ENCODE measurements at regions not wholly inside any gene's neighbourhood (a gene's known extent, or its start where the extent isn't known, plus 50 kb on each side); places are given as distances from the start of the nearest gene placed in this dataset.
"Not testable (repeated sequence)": the region's sequence is repeated elsewhere in the genome, so short reads cannot be mapped to it uniquely, and the experiment has no call there.

DNA sequence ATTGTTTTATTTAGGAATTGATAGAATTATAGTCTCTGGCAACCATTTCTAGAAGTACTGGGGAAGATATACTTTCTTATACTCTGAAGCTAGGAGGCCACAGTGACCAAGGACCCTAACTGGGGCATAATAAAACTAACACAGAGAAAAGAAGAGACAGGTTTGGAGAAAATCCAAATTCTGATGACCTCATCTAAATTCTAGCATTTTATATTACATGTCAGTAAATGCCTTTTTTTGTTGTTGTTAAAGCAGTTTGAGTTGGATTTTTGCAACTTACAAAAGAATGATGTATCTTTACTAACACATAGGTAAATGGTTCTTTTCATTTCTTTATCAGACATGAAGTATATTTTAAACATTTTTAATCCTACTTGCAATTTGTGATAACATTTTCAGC, 933.3 kb downstream of the TMTC2 start:
- DNase-seq (ENCODE audit: low spot score), result no peak

DNA sequence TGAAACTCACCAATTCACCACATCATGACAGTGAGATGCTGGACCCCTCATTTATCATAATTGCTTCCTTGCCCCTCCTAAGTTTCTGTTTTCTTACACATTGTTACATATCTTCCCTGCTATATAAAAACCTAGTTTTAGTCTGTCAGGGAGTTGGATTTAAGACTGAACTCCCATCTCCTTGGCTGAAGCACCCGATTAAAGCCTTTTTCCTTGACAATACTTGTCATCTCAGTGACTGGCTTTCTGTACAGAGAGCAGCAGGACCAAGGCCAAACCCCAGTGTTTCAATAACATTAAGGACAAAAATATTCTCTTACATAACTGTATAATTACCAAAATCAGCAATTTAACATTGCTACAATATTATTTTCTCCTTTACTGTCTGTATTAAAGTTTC, 928.4 kb downstream of the TMTC2 start:
- DNase-seq (ENCODE audit: low spot score), result no peak

DNA sequence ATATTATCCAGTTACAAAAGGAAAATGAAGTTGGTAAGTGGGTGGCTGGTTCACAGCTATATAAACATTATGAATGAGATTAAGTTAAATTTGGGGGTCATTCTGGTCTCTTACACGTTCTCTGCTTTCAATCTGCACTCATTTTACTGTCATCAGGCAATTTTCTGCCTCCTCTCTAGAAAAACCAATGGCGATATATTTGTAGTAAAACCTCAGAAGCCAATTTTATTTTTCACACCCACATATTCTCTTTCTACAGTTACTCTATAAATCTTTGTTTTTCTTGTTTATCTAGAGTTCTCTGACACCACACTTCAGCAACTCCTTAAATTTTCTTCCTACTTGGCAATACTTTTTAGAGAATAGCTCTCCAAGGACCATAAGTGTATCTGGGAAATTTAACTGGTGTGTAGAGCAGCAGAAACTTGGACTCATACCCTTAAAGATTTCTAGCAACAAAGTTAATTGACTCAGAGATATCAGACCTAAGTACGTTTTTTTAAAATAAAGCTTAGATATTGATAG, 926.9 kb downstream of the TMTC2 start:
- no peak for DNase-seq (ENCODE audit: low spot score)

DNA sequence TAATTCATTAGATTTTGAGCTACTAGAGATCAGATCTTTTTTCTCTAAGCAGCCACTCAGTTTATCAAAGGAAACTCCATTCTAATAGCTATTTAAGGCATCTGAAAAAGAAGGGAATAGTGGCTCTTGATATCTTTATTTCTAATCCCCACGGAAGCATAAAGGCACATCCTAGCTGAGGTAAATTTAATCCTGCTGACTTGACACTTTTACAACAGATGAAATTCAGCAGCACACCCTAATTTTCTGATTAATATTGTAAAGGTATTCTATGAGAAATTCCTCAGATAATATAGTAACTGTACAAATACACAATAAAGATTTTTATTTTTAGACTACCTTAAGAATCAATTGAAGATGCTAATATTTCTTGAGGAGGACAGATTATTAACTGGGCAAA, 916.4 kb downstream of the TMTC2 start:
- DNase-seq (ENCODE audit: low spot score), result no peak

DNA sequence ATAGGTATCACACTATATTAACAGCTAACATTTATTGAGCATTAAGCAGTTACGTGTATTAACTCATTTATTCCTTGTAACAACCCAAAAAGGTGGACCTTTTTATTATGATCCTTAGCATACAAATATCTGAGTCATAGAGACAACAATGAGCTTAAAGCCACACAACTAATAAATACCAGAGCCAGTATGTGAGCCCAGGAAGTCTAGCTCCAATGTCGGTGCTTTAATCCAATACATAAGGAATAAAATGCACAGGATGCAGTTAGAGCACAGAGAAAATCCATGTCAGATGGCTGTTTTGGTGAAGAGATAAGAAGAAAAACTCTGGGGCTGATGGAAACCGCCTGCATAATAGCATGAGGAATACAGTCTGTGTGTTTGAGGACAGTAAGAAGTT, 888.6 kb downstream of the TMTC2 start:
- DNase-seq (ENCODE audit: low spot score), result no peak

DNA sequence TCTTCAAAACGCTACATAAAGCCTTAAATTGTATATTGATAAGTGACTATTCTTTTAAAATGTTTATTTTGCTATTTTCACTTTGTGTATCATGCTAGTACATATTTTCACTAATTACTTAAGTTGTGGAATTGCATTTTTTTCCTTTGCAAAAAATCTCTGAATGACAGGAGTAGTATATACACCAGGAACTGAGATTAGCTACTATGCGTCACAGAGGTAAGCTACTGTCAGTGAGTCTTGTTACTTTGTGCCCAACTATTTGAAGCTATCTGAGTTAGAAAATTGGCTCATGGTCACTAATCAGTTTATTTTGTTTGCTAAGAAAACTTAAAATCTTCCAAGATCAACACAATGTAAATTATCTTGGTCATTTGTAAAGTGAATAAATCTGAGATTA, 887.4 kb downstream of the TMTC2 start:
- DNase-seq (ENCODE audit: low spot score), result no peak

DNA sequence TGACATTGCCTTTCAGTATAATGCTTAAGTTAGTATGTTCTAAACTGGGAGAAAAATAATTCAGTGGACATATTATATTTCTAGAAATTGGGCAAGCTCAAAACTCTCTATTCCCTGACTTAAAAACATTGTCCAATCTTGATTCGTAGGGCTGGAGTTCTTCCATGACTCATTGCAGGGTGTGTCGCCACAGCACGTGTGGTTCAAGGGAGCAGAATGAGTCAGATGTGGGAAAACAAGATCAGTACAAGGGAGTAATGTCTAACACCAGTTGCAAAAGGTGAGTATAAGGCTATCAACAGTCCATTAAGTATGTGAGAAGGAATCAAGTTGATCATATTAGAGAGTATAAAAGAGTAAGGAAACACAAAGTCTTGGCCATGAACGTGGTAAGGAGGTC, 887.0 kb downstream of the TMTC2 start:
- DNase-seq (ENCODE audit: low spot score), result no peak

DNA sequence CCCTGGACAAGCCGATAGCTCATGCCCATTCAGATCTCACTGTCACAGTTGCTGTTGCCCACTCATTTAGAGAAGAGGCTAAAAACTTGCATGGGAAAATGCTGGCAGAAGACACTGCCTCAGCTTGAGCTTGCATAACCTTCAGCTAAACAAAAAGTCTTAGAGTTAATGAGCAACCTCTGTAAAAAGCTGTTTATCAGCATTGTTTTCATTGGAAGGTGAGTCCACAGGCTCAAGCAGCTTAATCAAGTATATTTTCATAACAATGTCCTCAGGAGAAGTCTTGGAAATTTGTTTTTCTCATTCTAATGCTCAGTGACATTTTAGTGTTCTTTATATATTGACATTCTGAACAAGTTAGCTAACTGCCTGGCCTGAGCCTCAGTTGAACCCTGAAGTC, 872.9 kb downstream of the TMTC2 start:
- DNase-seq (ENCODE audit: low spot score), result no peak

DNA sequence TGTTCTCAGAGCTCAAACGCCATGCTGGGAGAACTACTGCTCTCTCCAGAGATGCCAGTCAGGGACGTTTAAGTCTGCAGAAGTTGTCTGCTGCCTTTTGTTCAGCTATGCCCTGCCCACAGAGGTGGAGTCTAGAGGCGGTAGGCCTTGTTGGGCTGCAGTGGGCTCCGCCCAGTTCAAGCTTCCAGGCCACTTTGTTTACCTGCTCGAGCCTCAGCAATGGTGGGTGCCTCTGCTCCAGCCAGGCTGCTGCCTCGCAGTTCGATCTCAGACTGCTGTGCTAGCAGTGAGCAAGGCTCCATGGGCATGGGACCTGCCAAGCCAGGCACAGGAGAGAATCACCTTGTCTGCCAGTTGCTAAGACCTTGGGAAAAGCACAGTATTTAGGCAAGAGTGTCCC, 869.3 kb downstream of the TMTC2 start:
- DNase-seq (ENCODE audit: low spot score), result not testable (repeated sequence)

DNA sequence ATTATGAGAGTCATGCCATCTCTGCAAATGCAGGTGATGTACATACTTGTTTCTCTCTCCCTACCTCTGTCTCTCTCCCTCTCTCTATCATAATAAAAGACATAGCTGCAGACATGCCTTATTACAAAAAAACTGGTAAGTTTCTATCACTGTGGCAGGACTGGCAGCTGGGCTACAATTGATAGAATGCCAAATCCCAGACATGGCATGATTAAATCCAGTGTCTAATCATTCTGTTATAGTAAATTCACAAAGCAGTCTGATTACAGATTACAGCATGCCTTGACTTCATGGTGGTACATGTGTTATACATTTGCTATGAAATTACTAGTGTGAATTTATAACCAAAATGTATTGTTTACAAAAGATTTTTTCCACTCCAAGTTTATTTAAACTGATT, 854.7 kb downstream of the TMTC2 start:
- DNase-seq (ENCODE audit: low spot score), result no peak

DNA sequence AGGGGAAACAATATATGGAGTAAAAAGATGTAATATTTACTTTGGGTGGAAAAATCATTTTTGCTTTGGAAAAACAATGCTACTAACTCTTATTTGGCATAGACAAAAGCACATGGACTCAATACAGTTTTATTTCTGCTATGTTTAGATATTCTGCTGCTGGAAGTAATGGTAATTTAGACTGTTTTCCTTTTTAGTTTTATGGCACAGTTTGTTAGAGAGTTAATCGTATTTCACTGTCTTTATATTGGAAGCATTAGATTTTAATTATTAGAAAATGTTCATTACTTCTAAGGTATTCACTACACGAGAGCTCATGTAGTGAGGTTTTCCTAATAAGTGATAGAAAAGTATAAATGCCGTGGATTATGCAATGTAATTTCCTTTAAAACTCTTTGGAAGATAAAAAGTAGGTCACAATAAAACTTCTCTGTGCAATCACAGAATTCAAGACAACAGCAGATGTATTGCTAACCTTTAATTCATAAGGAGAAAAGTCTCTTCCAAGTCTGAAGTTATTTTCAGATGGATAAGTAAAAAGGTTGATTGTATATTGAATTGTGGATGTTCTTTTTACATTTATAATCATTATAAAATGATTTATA, 851.8 kb downstream of the TMTC2 start:
- no peak for DNase-seq (ENCODE audit: low spot score)

DNA sequence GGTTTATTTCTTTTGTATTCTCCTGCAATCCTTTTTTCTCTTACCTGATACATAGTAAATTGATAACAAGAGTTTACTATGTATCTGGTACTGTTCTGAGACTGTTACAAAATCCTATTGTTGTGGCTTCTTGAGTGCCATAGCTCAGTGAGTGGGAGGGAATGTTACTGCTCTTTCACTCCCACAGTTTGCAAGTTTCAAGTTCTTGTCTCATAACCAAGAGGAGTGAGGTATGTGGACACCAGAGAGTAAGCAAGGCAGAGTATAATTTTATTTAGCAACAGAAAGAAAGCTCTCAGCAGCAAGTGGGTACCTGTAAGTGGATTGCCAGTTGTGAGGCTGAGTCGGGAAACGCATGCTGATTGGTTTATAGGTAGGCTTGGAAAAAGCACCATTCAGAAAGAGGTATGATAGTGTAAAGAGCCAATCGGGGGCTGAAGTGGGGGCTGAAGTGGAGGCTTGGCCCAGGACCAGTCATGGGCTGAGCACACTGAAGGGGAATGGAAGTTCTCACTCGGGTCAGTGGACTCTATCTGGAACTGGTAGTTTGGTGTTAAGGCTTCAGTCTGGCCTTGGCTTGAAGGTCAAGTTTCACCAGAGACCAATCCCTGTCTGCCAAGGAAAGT, 850.8 kb downstream of the TMTC2 start:
- DNase-seq (ENCODE audit: low spot score), result no peak

DNA sequence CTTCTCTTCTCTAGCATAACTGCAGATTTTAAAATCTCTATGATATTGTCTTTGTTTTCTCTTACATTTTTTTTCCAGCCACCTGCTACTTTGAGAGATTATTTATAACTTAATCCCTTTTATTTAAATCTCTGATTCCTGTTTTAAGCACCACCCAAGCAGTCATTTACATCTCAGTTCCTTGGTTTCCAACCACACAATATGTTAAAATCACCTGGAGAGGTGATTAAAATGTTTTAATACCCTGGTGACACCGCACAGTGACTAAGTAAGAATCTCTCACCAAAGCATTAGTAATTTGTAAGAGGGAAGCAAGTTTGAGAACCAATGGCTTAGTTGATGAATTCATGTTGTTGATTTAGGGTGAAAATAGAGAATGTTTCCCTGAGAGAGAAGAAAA, 849.8 kb downstream of the TMTC2 start:
- no peak for DNase-seq (ENCODE audit: low spot score)

DNA sequence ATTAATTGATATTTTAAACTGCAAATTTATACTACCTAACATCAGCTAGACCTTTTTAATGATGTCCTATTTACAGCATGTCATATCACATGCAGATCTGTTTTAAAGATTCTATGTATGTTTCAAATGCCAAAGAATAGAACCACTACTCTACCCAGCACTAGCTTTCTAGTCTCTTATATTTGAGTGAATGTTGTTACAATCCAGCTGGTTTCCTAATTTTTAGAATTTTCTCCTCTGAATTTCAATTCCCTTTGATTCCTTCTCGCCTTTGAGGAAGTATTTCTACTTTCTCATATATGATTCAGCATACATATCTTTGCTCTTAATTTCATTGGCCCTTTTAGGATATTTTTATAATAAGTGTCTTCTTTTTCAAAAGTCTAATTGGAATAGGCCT, 841.9 kb downstream of the TMTC2 start:
- DNase-seq (ENCODE audit: low spot score), result no peak

DNA sequence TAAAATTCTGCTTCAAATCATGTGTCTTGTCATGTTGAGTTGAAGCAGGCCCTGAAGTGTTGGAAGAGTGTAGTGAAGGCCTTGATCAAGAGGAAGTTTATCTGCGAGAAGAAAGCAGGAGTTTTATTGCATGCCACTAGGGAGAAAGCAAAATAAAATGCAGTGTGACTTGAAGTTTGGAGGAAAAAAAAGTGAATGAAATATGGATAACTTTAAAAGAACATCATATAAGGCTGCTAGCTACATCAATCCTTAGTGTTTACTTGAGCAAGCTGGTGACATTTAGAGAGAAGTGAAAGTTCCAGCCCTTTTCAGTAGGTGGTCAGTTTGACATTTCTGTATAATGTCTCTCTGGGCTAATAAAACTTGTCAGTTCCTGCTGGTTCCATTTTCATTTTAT, 841.1 kb downstream of the TMTC2 start:
- no peak for DNase-seq (ENCODE audit: low spot score)

DNA sequence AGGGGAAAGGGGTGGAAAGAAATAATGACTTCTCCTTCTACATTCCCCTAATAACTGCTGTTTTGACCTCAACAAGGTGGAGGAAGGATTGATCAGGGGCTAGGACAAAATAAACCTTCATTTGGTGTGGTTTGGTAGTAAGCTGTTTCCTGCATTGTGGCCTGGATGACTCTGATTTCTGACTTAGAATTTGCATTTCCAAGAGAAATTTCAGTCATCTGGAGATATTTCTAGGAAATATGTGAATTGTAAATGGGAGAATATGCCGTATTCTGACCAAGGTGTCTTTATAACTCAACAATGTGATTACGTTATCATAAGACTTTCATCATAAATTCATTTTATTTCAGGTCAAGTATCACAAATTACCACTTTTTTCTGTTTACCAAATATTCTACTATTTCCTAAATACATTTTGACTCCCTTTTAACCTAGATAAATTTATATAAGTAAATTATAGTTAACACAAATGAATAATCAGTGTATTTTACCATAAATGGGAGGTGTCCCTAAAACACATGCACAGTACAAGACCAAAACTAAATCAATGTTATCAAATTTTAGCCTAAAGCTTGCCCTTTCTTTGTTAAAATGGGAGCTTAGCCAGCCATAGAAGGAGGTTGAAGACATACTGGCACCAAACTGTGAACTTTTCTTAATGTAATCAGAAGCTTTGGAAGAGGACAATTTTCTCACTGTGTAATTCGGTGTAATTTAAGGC, 828.8 kb downstream of the TMTC2 start:
- DNase-seq (ENCODE audit: low spot score), result no peak

DNA sequence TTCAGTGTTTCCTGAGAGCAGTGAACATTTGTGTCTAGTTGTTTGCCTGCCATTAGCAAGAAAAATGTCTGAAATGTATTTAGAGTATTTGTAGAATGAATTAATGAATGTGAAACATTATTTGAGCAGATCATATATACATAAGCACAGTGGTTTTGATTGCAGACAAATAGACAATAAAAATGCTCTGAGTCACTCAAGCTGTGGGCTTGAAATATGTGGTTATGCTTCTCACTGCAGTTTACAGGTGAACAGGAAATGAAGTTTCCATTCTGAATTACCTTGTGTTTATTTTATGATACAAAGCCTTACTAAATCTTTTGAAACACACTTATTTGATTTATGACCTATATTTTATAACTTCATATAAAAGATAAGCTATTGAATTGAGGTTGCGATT, 827.7 kb downstream of the TMTC2 start:
- DNase-seq (ENCODE audit: low spot score), result no peak

DNA sequence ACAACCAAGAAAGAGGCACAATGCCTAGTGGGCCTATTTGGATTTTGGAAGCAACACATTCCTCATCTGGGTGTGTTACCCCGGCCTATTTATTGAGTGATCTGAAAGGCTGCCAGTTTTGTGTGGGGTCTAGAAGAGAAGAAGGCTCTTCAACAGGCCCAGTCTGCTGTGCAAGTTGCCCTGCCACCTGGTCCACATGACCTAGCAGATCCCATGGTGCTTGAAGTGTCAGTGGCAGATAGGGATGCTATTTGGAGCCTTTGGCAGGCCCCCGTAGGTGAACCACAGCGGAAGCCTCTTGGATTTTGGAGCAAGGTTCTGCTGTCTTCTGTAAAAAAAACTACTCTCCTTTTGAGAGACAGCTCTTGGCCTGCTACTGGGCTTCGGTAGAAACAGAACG, 820.1 kb downstream of the TMTC2 start:
- no peak for DNase-seq (ENCODE audit: low spot score)

DNA sequence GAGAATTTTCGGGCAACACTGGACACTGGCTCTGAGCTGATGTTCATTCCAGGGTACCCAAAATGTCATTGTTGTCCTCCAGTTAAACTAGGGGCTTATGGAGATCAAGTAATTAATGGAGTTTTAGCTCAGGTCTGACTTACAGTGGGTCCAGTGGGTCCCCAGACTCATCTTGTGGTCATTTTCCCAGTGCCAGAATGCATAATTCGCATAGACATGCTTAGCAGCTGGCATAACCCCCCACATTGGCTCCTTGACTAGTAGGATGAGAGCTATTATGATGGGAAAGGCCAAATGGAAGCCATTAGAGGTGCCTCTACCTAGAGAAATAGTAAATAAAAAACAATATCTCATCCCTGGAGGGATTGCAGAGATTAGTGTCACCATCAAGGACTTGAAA, 818.9 kb downstream of the TMTC2 start:
- no peak for DNase-seq (ENCODE audit: low spot score)

DNA sequence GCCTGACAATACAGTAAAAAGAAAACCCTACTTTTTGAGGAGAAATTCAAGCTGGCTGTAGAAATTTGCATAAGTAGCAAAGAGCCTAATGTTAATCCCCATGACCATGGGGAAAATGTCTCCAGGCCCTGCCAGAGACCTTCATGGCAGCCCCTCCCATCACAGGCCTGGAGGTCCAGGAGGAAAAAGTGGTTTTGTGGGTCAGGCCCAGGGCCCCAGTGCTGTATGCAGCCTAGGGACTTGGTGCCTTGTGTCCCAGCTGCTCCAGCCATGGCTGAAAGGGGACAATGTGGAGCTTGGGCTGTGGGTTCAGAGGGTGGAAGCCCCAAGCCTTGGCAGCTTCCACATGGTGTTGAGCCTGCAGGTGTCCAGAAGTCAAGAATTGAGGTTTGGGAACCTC, 813.2 kb downstream of the TMTC2 start:
- DNase-seq (ENCODE audit: low spot score), result not testable (repeated sequence)

DNA sequence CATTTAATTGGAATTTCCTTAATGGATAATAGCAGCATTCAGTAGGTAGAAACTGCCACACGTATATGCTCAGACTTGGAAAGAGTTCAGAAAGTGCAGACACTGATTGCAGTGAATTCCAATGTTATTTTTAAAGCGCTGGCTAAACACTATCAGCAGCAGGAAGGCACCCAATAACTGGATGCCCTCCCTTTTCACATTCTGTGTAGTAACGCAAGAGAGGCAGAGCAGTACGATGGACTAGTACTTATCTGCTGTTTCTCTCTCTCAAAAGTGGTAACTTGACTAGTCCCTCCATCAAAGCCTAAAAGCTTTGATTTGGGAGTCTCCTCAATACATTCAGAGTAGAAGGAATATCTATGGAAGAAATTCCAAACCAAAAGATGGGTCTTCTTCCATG, 791.0 kb downstream of the TMTC2 start:
- DNase-seq (ENCODE audit: low spot score), result no peak

DNA sequence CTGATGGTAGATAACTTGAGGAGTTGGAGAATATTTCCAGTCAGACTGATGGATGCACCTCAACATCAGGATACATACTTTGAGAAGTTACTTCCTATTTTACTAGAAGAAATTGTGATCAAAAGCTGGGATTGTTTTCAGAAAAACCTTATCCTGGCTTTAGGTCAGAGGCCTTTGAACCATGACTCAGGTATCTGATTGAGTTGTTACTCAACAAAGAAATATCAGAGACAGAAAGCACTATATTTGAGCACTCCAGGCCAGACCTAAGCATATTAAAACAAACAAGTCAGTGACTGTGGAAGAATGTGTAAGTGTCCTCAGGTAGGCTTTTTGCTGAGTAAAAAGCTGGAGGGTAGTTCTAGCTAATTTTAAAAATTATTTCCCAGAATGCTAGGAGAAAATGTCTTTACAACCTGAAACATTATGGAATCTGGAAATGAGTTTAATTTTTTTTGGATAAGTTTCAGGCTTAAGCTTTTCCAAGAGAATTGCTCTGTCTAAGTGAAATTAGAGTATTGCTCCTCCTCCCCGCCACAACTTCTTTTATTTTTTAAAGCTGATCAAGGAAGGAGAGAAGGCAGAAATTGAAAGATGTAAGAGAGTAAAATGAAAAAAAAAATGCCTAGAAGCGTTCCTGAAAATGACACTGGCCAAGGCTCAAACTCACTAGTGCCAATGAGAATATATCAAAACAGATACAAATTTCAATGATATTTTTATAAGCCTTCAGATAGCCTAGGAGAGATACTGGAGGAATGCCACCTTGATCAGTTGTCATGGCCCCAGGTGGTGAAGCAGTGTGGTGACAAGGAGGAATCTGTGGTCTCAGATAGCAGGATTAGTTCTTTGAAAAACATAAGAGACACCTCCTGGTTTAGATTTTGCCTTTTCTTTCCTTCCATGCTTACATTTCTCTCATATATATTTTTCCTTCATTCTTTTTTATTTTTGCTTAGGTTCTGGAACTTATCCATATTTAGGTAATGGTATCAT, 790.3 kb downstream of the TMTC2 start:
- DNase-seq (ENCODE audit: low spot score), result no peak
